ENCODE measurements at regions not wholly inside any gene's neighbourhood (a gene's known extent, or its start where the extent isn't known, plus 50 kb on each side); places are given as distances from the start of the nearest gene placed in this dataset.

GRCh38 chr18:54076166-54076565 lies 148.3 kb downstream of the MBD2 start:
- TF ChIP-seq, protein P1, sequence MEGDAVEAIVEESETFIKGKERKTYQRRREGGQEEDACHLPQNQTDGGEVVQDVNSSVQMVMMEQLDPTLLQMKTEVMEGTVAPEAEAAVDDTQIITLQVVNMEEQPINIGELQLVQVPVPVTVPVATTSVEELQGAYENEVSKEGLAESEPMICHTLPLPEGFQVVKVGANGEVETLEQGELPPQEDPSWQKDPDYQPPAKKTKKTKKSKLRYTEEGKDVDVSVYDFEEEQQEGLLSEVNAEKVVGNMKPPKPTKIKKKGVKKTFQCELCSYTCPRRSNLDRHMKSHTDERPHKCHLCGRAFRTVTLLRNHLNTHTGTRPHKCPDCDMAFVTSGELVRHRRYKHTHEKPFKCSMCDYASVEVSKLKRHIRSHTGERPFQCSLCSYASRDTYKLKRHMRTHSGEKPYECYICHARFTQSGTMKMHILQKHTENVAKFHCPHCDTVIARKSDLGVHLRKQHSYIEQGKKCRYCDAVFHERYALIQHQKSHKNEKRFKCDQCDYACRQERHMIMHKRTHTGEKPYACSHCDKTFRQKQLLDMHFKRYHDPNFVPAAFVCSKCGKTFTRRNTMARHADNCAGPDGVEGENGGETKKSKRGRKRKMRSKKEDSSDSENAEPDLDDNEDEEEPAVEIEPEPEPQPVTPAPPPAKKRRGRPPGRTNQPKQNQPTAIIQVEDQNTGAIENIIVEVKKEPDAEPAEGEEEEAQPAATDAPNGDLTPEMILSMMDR (IDR thresholded peaks at IDR 0.05; ENCODE audit: low read depth, low read length), result no peak
- no peak for TF ChIP-seq EZH2phosphoT487 (IDR thresholded peaks at IDR 0.05; ENCODE audit: low read depth)
- Histone ChIP-seq H3K9ac (ENCODE audit: low read length) (no peak overlapping the region), H4K20me1 (ENCODE audit: insufficient read depth, low read length) (no peaks in the 10 kb centered on the region)

GRCh38 chr18:54075689-54076088 lies 148.8 kb downstream of the MBD2 start:
- TF ChIP-seq, protein P1 (IDR thresholded peaks at IDR 0.05; ENCODE audit: low read depth, low read length), result no peak
- TF ChIP-seq EZH2phosphoT487 (IDR thresholded peaks at IDR 0.05; ENCODE audit: low read depth), result no peak
- H3K36me3 ChIP-seq (replicated peaks; ENCODE audit: low read depth, low read length), result no peaks in the 10 kb centered on the region
- no peak overlapping the region for H3K4me3 ChIP-seq (ENCODE audit: low read length)

More at GRCh38 chr18:54076166-54076565, 148.3 kb downstream of the MBD2 start:
- Histone ChIP-seq H3K4me3 (ENCODE audit: low read length) (no peak overlapping the region), H3K4me1 (ENCODE audit: low read length) (no peaks in the 10 kb centered on the region), H3K9me3 (ENCODE audit: insufficient read depth, low read length) (no peaks in the 10 kb centered on the region), H3K27ac (ENCODE audit: low read length) (no peak overlapping the region), H3K27me3 (ENCODE audit: low read depth, low read length) (no peaks in the 10 kb centered on the region), H3K4me2 (ENCODE audit: low read length) (no peak overlapping the region), H3K79me2 (ENCODE audit: low read length) (no peaks in the 10 kb centered on the region), H2AFZ (ENCODE audit: low read depth, low read length) (no peak overlapping the region), H3K36me3 (replicated peaks; ENCODE audit: low read depth, low read length) (no peaks in the 10 kb centered on the region)

DNA sequence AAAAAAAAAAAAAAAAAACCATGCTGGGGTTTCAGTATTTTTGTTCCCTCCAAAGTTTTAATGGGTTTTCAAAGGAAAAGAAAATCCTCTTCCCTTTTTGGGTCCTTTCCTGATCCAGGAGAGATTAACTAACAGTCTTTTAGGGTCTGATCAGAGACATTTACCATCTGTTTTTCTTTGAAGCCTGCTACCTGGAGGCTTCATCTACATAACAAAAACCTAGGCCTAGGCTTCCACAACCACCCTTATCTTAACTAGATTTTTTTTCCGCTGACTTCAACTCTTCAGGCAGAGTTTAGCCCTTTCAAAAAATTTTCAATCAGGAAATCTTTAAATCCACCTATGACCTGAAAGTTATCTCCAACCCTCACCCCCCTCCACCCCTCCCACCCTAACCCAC lies 154.7 kb downstream of the MBD2 start:
- Histone ChIP-seq H3K36me3 (replicated peaks; ENCODE audit: low read depth, low read length) (no peaks in the 10 kb centered on the region), H3K4me2 (ENCODE audit: low read length) (no peak overlapping the region), H2AFZ (ENCODE audit: low read depth, low read length) (no peak overlapping the region), H3K4me3 (ENCODE audit: low read length) (no peak overlapping the region), H3K4me1 (ENCODE audit: low read length) (no peaks in the 10 kb centered on the region), H3K27ac (ENCODE audit: low read length) (no peak overlapping the region), H3K9me3 (ENCODE audit: insufficient read depth, low read length) (no peaks in the 10 kb centered on the region), H3K9ac (ENCODE audit: low read length) (no peak overlapping the region), H3K79me2 (ENCODE audit: low read length) (no peaks in the 10 kb centered on the region), H4K20me1 (ENCODE audit: insufficient read depth, low read length) (no peaks in the 10 kb centered on the region), H3K27me3 (ENCODE audit: low read depth, low read length) (no peaks in the 10 kb centered on the region)
- TF ChIP-seq EZH2phosphoT487 (IDR thresholded peaks at IDR 0.05; ENCODE audit: low read depth), result no peak
- TF ChIP-seq, protein P1 (IDR thresholded peaks at IDR 0.05; ENCODE audit: low read depth, low read length), result no peak

More at GRCh38 chr18:54075689-54076088, 148.8 kb downstream of the MBD2 start:
- Histone ChIP-seq H2AFZ (ENCODE audit: low read depth, low read length) (no peak overlapping the region), H3K4me2 (ENCODE audit: low read length) (no peak overlapping the region), H3K4me1 (ENCODE audit: low read length) (no peaks in the 10 kb centered on the region), H3K27me3 (ENCODE audit: low read depth, low read length) (no peaks in the 10 kb centered on the region), H3K79me2 (ENCODE audit: low read length) (no peaks in the 10 kb centered on the region), H3K27ac (ENCODE audit: low read length) (no peak overlapping the region), H4K20me1 (ENCODE audit: insufficient read depth, low read length) (no peaks in the 10 kb centered on the region), H3K9ac (ENCODE audit: low read length) (no peak overlapping the region), H3K9me3 (ENCODE audit: insufficient read depth, low read length) (no peaks in the 10 kb centered on the region)

GRCh38 chr18:54060343-54061005 lies 164.0 kb downstream of the MBD2 start:
- Histone ChIP-seq H3K79me2 (ENCODE audit: low read length) (no peaks in the 10 kb centered on the region), H3K27ac (ENCODE audit: low read length) (no peak overlapping the region), H3K27me3 (ENCODE audit: low read depth, low read length) (no peaks in the 10 kb centered on the region), H2AFZ (ENCODE audit: low read depth, low read length) (no peak overlapping the region), H3K36me3 (replicated peaks; ENCODE audit: low read depth, low read length) (no peaks in the 10 kb centered on the region), H3K4me3 (ENCODE audit: low read length) (no peak overlapping the region), H3K4me1 (ENCODE audit: low read length) (no peaks in the 10 kb centered on the region), H4K20me1 (ENCODE audit: insufficient read depth, low read length) (no peaks in the 10 kb centered on the region), H3K9ac (ENCODE audit: low read length) (no peak overlapping the region), H3K9me3 (ENCODE audit: insufficient read depth, low read length) (no peaks in the 10 kb centered on the region), H3K4me2 (ENCODE audit: low read length) (no peak overlapping the region)
- no peak for TF ChIP-seq EZH2phosphoT487 (IDR thresholded peaks at IDR 0.05; ENCODE audit: low read depth)
- TF ChIP-seq, protein P1 (IDR thresholded peaks at IDR 0.05; ENCODE audit: low read depth, low read length), result no peak
